ENCODE measurements at regions not wholly inside any gene's neighbourhood (a gene's known extent, or its start where the extent isn't known, plus 50 kb on each side); places are given as distances from the start of the nearest gene placed in this dataset.
A peak's percentile ranks its signal among the peaks of the same experiment; 100 is the strongest.

DNA sequence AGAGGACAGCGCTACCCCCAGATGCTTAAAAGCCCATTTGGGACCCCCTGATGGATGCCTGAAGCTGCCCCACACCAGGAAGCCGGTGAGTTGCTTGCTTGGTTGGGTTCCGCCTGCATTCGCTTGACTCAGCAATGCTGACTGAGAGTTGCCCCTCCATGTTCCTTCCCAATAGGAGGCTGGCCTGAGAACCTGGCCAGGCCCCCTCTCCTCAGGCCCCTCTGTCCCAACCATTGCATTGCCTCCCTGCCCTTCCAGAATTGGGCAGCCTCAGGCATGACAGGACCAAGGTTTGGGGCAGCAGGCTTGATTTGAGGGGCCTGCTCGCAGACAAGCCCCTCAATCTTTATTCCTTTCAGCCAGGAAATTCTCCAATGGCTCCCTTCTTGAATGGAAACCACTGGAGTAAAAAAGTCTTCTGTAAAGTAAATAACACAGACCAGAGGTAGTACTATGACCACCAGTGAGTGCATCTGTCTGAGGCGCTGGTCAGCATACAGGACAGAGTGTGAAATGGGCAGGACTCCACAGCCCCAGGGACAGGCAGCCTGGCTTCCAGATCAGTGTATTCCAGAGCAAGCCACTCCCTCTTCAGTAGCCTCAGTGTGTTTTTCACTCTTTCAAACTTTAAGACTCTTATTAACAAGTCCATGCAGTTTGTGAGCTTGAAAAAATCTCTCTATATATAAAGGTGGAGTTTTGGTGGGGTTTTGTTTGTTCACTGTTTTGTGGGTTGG is 104.7 kb downstream of the C1QL2 start:
- ChIA-PET POLR2A (no interaction called here), CTCF (ENCODE audit: unreplicated experiment) (no interaction called here)
- Histone ChIP-seq H3K4me1 (ENCODE audit: insufficient read depth, low read length, poor library complexity, severe bottlenecking) (no peaks in the 10 kb centered on the region), H3K9me2 (ENCODE audit: insufficient read depth, low read length) (no peaks in the 10 kb centered on the region), H3K36me3 (ENCODE audit: insufficient read depth, low read length) (no peaks in the 10 kb centered on the region), H4K20me1 (ENCODE audit: insufficient read depth, low read length) (no peaks in the 10 kb centered on the region), H3K4me2 (ENCODE audit: low read length) (no peak overlapping the region), H3K79me2 (ENCODE audit: insufficient read depth, low read depth, low read length) (no peaks in the 10 kb centered on the region), H3K27ac (ENCODE audit: low read depth, low read length, poor library complexity, severe bottlenecking) (no peak overlapping the region), H2AFZ (ENCODE audit: low read length) (no peak overlapping the region), H3K4me3 (ENCODE audit: low read depth, low read length, poor library complexity, severe bottlenecking) (no peak overlapping the region), H3K9me3 (ENCODE audit: low read length) (no peaks in the 10 kb centered on the region)
- TF ChIP-seq EZH2phosphoT487 (IDR thresholded peaks at IDR 0.05; ENCODE audit: borderline replicate concordance, low read depth, low read length): no peak
- TF ChIP-seq, protein P1, sequence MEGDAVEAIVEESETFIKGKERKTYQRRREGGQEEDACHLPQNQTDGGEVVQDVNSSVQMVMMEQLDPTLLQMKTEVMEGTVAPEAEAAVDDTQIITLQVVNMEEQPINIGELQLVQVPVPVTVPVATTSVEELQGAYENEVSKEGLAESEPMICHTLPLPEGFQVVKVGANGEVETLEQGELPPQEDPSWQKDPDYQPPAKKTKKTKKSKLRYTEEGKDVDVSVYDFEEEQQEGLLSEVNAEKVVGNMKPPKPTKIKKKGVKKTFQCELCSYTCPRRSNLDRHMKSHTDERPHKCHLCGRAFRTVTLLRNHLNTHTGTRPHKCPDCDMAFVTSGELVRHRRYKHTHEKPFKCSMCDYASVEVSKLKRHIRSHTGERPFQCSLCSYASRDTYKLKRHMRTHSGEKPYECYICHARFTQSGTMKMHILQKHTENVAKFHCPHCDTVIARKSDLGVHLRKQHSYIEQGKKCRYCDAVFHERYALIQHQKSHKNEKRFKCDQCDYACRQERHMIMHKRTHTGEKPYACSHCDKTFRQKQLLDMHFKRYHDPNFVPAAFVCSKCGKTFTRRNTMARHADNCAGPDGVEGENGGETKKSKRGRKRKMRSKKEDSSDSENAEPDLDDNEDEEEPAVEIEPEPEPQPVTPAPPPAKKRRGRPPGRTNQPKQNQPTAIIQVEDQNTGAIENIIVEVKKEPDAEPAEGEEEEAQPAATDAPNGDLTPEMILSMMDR (conservative IDR thresholded peaks at IDR 0.05; ENCODE audit: low read length): no peak
- intact Hi-C loops (cut with micrococcal nuclease; ENCODE audit: unreplicated experiment): no loop called here
- BruUV-seq (replicated peaks): no TSS peak
- no peak for DNase-seq (ENCODE audit: low spot score)

DNA sequence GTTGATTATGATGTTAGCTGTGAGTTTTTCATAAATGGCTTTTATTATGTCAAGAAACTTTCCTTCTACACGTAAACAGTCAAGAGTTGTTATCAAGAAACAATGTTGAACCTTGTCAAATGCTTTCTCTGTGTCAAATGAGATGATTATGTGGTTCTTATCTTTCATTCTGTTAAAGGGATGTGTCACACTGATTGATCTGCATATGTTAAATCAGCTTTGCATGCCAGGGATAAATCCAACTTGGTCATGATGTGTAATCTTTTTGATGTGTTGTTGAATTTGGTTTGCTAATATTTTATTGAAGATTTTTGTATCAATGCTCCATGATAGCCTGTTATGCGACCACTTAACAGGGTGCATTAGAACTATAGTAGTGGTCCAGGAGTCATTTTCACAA is 107.3 kb downstream of the C1QL2 start:
- Histone ChIP-seq H3K36me3 (ENCODE audit: insufficient read depth, low read length) (no peaks in the 10 kb centered on the region), H2AFZ (ENCODE audit: low read length) (no peak overlapping the region), H4K20me1 (ENCODE audit: insufficient read depth, low read length) (no peaks in the 10 kb centered on the region), H3K4me2 (ENCODE audit: low read length) (no peak overlapping the region), H3K9me3 (ENCODE audit: low read length) (no peaks in the 10 kb centered on the region), H3K9me2 (ENCODE audit: insufficient read depth, low read length) (no peaks in the 10 kb centered on the region), H3K27ac (ENCODE audit: low read depth, low read length, poor library complexity, severe bottlenecking) (no peak overlapping the region), H3K4me1 (ENCODE audit: insufficient read depth, low read length, poor library complexity, severe bottlenecking) (no peaks in the 10 kb centered on the region), H3K4me3 (ENCODE audit: low read depth, low read length, poor library complexity, severe bottlenecking) (no peak overlapping the region), H3K79me2 (ENCODE audit: insufficient read depth, low read depth, low read length) (no peaks in the 10 kb centered on the region)
- ChIA-PET CTCF (ENCODE audit: unreplicated experiment) (no interaction called here), POLR2A (no interaction called here)
- BruUV-seq (replicated peaks): no TSS peak
- TF ChIP-seq, protein P1 (conservative IDR thresholded peaks at IDR 0.05; ENCODE audit: low read length): no peak
- no peak for TF ChIP-seq EZH2phosphoT487 (IDR thresholded peaks at IDR 0.05; ENCODE audit: borderline replicate concordance, low read depth, low read length)
- intact Hi-C loops (cut with micrococcal nuclease; ENCODE audit: unreplicated experiment): no loop called here
- DNase-seq (ENCODE audit: low spot score): no peak

GRCh38 chr2:119049968-119050704 is 108.1 kb downstream of the MARCO start:
- no peaks in the 10 kb centered on the region for H3K9me2 ChIP-seq (ENCODE audit: insufficient read depth, low read length)
- intact Hi-C loops (cut with micrococcal nuclease; ENCODE audit: unreplicated experiment): loop anchor here (10.0 kb wide), 1 partner anchor 165 kb away; no protein-coding TSS in a partner anchor
- ChIA-PET POLR2A (no interaction called here), CTCF (ENCODE audit: unreplicated experiment) (interaction anchor here (0.6 kb wide), 1 partner anchor 249 kb away, joined by 3 read pairs; no protein-coding TSS in a partner anchor)
- peak; percentile 24 for DNase-seq (ENCODE audit: low spot score)
- no peak overlapping the region for H3K27ac ChIP-seq (ENCODE audit: low read depth, low read length, poor library complexity, severe bottlenecking)
- no peaks in the 10 kb centered on the region for H3K9me3 ChIP-seq (ENCODE audit: low read length)
- no peak overlapping the region for H3K4me2 ChIP-seq (ENCODE audit: low read length)
- TF ChIP-seq, protein P1 (conservative IDR thresholded peaks at IDR 0.05; ENCODE audit: low read length): peak; percentile 65
- TF ChIP-seq EZH2phosphoT487 (IDR thresholded peaks at IDR 0.05; ENCODE audit: borderline replicate concordance, low read depth, low read length): no peak
- H3K36me3 ChIP-seq (ENCODE audit: insufficient read depth, low read length): no peaks in the 10 kb centered on the region
- H3K79me2 ChIP-seq (ENCODE audit: insufficient read depth, low read depth, low read length): no peaks in the 10 kb centered on the region
- no peak overlapping the region for H3K4me3 ChIP-seq (ENCODE audit: low read depth, low read length, poor library complexity, severe bottlenecking)
- no peaks in the 10 kb centered on the region for H3K4me1 ChIP-seq (ENCODE audit: insufficient read depth, low read length, poor library complexity, severe bottlenecking)
- no peaks in the 10 kb centered on the region for H4K20me1 ChIP-seq (ENCODE audit: insufficient read depth, low read length)
- BruUV-seq (replicated peaks): no TSS peak
- H2AFZ ChIP-seq (ENCODE audit: low read length): no peak overlapping the region

All from OCI-LY7 (cell line).